ENCODE measurements at regions not wholly inside any gene's neighbourhood (a gene's known extent, or its start where the extent isn't known, plus 50 kb on each side); places are given as distances from the start of the nearest gene placed in this dataset.

DNA sequence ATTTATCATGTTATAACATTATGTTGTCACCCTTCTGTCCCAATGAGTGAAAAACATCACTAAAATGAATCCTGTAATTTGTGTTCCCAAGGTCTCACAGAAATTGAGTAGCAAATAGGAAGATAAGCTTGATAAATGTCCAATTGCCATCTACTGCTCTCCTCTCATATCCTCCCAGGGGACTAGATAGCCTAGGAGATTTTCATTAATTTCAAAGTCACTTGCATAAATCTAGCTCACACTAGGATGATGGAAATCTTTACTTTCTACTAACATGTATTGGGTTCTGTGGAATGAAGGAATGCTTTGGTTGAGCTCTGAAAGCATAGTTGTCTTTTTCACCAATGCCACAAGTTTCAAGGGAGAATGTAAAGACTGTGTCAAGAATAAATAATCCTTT is 605.5 kb upstream of the CDH7 start:
- Histone ChIP-seq H2AFZ (ENCODE audit: low read depth, low read length) (no peak overlapping the region), H3K4me3 (no peak overlapping the region), H4K20me1 (replicated peaks; ENCODE audit: control insufficient read depth, insufficient read depth, low read length) (no peaks in the 10 kb centered on the region), H3K9ac (ENCODE audit: insufficient read depth in 1 of 2, low read depth in 2 of 2, low read length in 2 of 2) (no peak overlapping the region), H3K27me3 (ENCODE audit: control insufficient read depth in 2 of 2, insufficient read depth in 2 of 2, low read length in 2 of 2) (no peaks in the 10 kb centered on the region), H3K4me2 (ENCODE audit: insufficient read depth, low read length) (no peak overlapping the region), H3K79me2 (ENCODE audit: control insufficient read depth, insufficient read depth, low read length) (no peaks in the 10 kb centered on the region), H3K9me3 (replicated peaks; ENCODE audit: control insufficient read depth, insufficient read depth, low read depth, low read length) (no peaks in the 10 kb centered on the region), H3K4me1 (replicated peaks in 1 of 2; ENCODE audit: control insufficient read depth in 2 of 2, insufficient read depth in 2 of 2, low read length in 2 of 2) (no peaks in the 10 kb centered on the region), H3K36me3 (ENCODE audit: control insufficient read depth, insufficient read depth, low read length) (no peaks in the 10 kb centered on the region), H3K27ac (ENCODE audit: extremely low read depth, low read depth, low read length) (no peak overlapping the region), H3K9me1 (ENCODE audit: control insufficient read depth, insufficient read depth, low read length) (no peaks in the 10 kb centered on the region)
- ATAC-seq (no peak), DNase-seq (ENCODE audit: extremely low read depth in 1 of 4, low spot score in 3 of 4) (no peak), FAIRE-seq (no peak)
- TF ChIP-seq PHB2 (IDR thresholded peaks at IDR 0.05; ENCODE audit: low read depth) (no peak), SMARCA4 (IDR thresholded peaks at IDR 0.05) (no peak), ETS2 (tag; IDR thresholded peaks at IDR 0.05; ENCODE audit: borderline replicate concordance, poor library complexity, severe bottlenecking) (no peak), CBX2 (IDR thresholded peaks at IDR 0.05; ENCODE audit: insufficient read depth, low read length, poor library complexity, severe bottlenecking) (no peak), SIN3A (IDR thresholded peaks at IDR 0.05; ENCODE audit: borderline replicate concordance in 2 of 2, control insufficient read depth in 1 of 2, low read depth in 2 of 2, low read length in 2 of 2) (no peak), GABPB2 (CRISPR knock-in tag; conservative IDR thresholded peaks at IDR 0.05) (no peak), PRMT5 (CRISPR knock-in tag; IDR thresholded peaks at IDR 0.05) (no peak), SIX5 (IDR thresholded peaks at IDR 0.05; ENCODE audit: borderline replicate concordance in 1 of 2, insufficient read depth in 1 of 2, low read depth in 1 of 2, low read length in 2 of 2) (no peak), RAD51 (IDR thresholded peaks at IDR 0.05; ENCODE audit: borderline replicate concordance, low read depth) (no peak), KLF13 (tag; IDR thresholded peaks at IDR 0.05; ENCODE audit: borderline replicate concordance, low read depth) (no peak), JUNB (CRISPR knock-in tag; conservative IDR thresholded peaks at IDR 0.05) (no peak), STAG1 (CRISPR knock-in tag; IDR thresholded peaks at IDR 0.05; ENCODE audit: borderline replicate concordance) (no peak), ZNF644 (tag; IDR thresholded peaks at IDR 0.05; ENCODE audit: low read depth) (no peak), MTA2 (IDR thresholded peaks at IDR 0.05; ENCODE audit: low read depth) (no peak), NELFE (IDR thresholded peaks at IDR 0.05; ENCODE audit: insufficient read depth, insufficient read length) (no peak), THRAP3 (IDR thresholded peaks at IDR 0.05; ENCODE audit: borderline replicate concordance) (no peak)
- TF ChIP-seq, protein P1, sequence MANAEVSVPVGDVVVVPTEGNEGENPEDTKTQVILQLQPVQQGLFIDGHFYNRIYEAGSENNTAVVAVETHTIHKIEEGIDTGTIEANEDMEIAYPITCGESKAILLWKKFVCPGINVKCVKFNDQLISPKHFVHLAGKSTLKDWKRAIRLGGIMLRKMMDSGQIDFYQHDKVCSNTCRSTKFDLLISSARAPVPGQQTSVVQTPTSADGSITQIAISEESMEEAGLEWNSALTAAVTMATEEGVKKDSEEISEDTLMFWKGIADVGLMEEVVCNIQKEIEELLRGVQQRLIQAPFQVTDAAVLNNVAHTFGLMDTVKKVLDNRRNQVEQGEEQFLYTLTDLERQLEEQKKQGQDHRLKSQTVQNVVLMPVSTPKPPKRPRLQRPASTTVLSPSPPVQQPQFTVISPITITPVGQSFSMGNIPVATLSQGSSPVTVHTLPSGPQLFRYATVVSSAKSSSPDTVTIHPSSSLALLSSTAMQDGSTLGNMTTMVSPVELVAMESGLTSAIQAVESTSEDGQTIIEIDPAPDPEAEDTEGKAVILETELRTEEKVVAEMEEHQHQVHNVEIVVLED (CRISPR knock-in tag; IDR thresholded peaks at IDR 0.05), result no peak
- TF ChIP-seq, protein P2, sequence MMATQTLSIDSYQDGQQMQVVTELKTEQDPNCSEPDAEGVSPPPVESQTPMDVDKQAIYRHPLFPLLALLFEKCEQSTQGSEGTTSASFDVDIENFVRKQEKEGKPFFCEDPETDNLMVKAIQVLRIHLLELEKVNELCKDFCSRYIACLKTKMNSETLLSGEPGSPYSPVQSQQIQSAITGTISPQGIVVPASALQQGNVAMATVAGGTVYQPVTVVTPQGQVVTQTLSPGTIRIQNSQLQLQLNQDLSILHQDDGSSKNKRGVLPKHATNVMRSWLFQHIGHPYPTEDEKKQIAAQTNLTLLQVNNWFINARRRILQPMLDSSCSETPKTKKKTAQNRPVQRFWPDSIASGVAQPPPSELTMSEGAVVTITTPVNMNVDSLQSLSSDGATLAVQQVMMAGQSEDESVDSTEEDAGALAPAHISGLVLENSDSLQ (IDR thresholded peaks at IDR 0.05), result no peak
- TF ChIP-seq, protein P3, sequence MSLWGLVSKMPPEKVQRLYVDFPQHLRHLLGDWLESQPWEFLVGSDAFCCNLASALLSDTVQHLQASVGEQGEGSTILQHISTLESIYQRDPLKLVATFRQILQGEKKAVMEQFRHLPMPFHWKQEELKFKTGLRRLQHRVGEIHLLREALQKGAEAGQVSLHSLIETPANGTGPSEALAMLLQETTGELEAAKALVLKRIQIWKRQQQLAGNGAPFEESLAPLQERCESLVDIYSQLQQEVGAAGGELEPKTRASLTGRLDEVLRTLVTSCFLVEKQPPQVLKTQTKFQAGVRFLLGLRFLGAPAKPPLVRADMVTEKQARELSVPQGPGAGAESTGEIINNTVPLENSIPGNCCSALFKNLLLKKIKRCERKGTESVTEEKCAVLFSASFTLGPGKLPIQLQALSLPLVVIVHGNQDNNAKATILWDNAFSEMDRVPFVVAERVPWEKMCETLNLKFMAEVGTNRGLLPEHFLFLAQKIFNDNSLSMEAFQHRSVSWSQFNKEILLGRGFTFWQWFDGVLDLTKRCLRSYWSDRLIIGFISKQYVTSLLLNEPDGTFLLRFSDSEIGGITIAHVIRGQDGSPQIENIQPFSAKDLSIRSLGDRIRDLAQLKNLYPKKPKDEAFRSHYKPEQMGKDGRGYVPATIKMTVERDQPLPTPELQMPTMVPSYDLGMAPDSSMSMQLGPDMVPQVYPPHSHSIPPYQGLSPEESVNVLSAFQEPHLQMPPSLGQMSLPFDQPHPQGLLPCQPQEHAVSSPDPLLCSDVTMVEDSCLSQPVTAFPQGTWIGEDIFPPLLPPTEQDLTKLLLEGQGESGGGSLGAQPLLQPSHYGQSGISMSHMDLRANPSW (CRISPR knock-in tag; IDR thresholded peaks at IDR 0.05), result no peak
- CTCF ChIA-PET (ENCODE audit: low intra/inter-chr PET ratio), result no interaction called here
- intact Hi-C loops (cut with micrococcal nuclease) (no loop called here), in situ Hi-C loops (cut with MboI) (no loop called here)
- POLR2A ChIA-PET, result no interaction called here
- BruUV-seq (replicated peaks), result no TSS peak

Data from K562 (cell line).